GM12892 (cell line): ENCODE measurements at regions not wholly inside any gene's neighbourhood (a gene's known extent, or its start where the extent isn't known, plus 50 kb on each side); places are given as distances from the start of the nearest gene placed in this dataset.

ENCODE experiments used
- POLR2A ChIP-seq: IDR thresholded peaks from 2 replicates; pipeline ENCODE4 v1.6.1; 2011; ENCODE audit warnings: low read depth, low read length, control low read depth
- POLR2AphosphoS5 ChIP-seq: IDR thresholded peaks from 2 replicates; pipeline ENCODE4 v1.6.1; 2011; ENCODE audit warnings: low read depth, low read length, control low read depth
- TAF1 ChIP-seq: IDR thresholded peaks from 2 replicates; pipeline ENCODE4 v1.6.1; 2011; ENCODE audit warnings: low read depth, mild to moderate bottlenecking, control low read depth, low read length, borderline replicate concordance

DNA sequence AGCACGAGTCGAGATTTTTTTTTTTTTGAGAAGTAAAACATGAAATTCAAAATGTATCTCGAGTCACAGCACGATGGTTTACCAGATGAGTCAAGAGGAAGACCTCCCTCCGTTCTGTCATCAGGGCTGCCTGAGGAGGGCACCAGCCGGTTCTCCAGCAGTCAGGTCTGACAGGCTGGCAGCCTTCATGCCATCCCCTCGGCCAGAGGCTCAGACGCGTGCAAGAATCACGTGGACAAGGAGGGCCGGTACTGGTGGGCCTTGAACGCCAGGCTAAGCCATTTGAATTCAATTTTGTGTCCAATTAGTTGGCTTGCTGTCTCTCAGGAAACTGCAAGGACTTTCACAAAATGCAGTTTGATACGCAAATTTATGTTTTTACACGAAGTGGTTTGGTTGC, 1412.2 kb downstream of the BRD1 start:
- TF ChIP-seq POLR2A (no peak), POLR2AphosphoS5 (no peak), TAF1 (no peak)
